DND-41 (cell line): ENCODE measurements at regions not wholly inside any gene's neighbourhood (a gene's known extent, or its start where the extent isn't known, plus 50 kb on each side); places are given as distances from the start of the nearest gene placed in this dataset.

Experiments
- CTCF ChIP-seq: IDR thresholded peaks from 2 replicates; pipeline ENCODE4 v1.5.1; 2012; ENCODE audit warnings: borderline replicate concordance, low read length, moderate library complexity, mild to moderate bottlenecking; ENCODE audit not compliant: poor library complexity, severe bottlenecking; ENCODE audit errors: extremely low read depth
- EZH2 ChIP-seq: IDR thresholded peaks from 3 replicates; pipeline ENCODE4 v1.6.1; 2012; ENCODE audit warnings: borderline replicate concordance, low read depth, mild to moderate bottlenecking, moderate library complexity, low read length, inconsistent platforms; ENCODE audit not compliant: severe bottlenecking

- no peak for TF ChIP-seq CTCF
- TF ChIP-seq EZH2 = no peak
Observed at GRCh38 chrX:99353412-99353811, 1056.7 kb downstream of the PCDH19 start.
